B cell (primary cell): ENCODE measurements at regions not wholly inside any gene's neighbourhood (a gene's known extent, or its start where the extent isn't known, plus 50 kb on each side); places are given as distances from the start of the nearest gene placed in this dataset.

Experiments
- CTCF ChIP-seq: fragments of 200-600 bp; IDR thresholded peaks from one replicate; pipeline ENCODE4 v1.8.0; 2022; ENCODE audit warnings: antibody characterized with exemption, mild to moderate bottlenecking
- EZH2 ChIP-seq: IDR thresholded peaks from 2 replicates; pipeline ENCODE4 v1.6.1; 2012; ENCODE audit warnings: borderline replicate concordance, low read depth, mild to moderate bottlenecking, moderate library complexity, low read length; ENCODE audit not compliant: insufficient read depth, poor library complexity, severe bottlenecking

GRCh38 chr2:113827426-113827825, 62.5 kb upstream of the ACTR3 start:
- TF ChIP-seq CTCF (no peak), EZH2 (no peak)
